HG03175 (cell line): ENCODE measurements at regions not wholly inside any gene's neighbourhood (a gene's known extent, or its start where the extent isn't known, plus 50 kb on each side); places are given as distances from the start of the nearest gene placed in this dataset.

ENCODE experiments used
- ATAC-seq: cut with Tn5 transposase; IDR thresholded peaks from one replicate; pipeline ENCODE4 v1.9.1; 2021; ENCODE audit warnings: mild to moderate bottlenecking, moderate library complexity; ENCODE audit not compliant: unreplicated experiment

DNA sequence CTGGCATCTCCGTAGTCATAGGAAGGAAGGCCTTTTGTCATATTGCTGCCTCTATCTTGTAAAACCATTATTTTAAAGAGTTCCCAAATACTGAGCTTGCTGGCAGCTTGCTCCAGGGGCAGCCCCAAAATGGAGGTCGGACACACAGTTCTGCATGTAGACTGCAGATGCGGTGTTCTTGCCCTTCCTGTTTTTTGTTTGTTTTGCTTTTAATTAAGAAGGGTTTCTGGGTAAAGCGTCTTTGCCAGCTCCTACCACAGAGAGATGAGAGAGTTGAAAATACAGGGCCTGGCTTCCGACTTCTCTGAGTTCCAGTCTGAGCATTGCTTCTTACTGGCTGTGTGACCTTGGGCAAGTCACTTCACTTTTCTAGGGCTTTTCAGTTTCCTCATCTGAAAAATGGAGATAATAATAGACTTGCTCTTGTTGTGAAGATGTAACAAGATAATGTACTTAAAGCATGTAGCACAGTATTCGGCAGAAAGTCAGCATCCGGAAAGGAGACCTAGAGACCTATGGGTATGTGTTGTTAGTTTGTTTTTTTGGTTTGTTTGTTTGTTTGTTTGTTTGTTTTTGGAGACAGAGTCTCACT lies 67.8 kb upstream of the GSE1 start:
- ATAC-seq, result no peak

GRCh38 chr16:85546585-85547447 lies 66.3 kb upstream of the GSE1 start:
- ATAC-seq, result no peak

GRCh38 chr16:85548375-85548774 lies 64.7 kb upstream of the GSE1 start:
- no peak for ATAC-seq

DNA sequence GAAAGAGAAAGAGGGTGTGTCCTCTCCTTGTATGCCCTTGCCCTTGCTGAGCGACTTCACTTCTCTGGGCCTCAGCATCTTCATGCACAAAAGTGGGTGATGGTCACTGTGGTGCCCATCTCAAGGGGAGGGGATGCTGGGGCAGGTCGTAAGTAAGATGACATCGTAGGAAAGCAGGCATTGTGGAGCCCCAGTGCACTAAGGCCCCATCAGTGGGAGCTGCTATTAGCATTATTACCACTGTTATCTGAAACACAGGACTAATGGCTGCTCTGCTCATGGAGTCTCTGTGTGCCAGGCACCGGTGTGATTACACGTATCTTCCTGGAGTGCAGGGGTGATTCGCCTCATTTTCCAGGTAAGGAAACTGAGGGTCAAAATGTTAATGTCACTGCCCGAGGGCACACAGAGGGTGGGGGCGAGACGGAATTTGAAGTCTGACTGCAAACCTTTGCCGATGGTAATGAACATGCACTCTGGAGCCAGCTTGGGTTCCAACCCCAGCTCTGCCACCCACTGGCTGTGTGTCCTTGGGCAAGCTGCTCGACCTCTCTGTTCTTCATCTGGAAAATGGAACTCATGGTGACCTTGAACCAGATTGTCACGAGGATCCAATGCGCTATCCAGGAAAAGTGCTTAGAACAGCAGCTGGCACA lies 63.2 kb upstream of the GSE1 start:
- no peak for ATAC-seq

DNA sequence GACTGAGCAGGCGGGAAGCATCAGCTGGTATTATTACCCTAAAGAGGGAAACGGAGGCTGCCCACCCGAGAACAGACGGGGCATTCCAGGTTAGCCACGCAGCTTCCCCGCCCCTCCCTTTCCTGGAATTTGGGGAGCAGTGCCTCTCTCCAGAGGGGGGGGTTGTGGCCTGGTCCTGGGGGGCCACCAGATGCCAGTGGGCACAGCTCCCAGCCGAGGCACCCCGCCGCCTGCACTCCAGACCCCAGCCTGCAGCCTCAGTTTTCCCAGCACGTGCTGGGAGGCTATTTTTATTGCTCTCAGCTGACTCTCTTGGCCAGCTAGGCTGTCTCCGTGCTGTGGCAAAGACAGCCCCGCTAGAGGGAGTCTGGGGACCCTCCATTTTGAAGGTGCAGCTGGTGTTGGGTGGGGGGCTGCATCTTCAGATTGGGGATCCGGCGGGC lies 62.7 kb upstream of the GSE1 start:
- ATAC-seq, result no peak

GRCh38 chr16:85550953-85551924 lies 61.9 kb upstream of the GSE1 start:
- no peak for ATAC-seq

GRCh38 chr16:85552980-85553435 lies 60.1 kb upstream of the GSE1 start:
- ATAC-seq, result no peak

DNA sequence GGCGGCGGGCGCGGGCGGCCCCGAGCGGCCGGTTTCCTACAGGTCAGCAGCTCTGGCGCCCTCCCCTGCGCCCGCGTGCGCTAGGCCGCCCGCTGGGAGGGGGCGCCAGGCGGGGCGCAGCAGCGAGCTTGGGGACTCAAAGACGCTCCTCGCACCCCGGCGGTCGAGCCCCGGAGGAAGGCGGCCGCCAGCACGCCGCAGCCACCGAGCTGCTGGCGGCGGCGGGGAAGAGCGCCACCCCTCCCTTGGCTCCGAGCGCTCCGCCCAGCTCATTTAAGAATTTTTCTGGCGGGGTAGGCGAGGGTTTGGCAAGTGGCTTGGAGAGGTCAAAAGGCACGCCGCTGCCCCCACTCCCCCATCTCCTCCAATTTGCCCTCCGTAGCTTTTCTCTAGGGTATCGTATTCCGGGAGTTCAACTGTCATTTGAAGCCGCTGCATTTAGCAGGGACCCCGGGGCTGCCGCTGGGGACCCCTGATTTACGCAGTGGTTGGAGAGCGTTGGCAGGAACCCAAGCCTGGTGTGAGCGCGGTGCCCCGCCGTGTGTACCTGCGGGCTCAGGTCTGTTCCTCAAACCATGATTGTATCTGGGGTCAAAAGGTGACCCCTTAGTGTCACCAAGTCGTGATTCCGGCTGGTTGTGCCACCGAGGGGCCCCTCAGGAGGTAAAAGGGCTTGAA lies 59.5 kb upstream of the GSE1 start:
- ATAC-seq, result peak; percentile 37

- ATAC-seq, result peak; percentile 50
Measured at GRCh38 chr16:85554114-85554888, 58.8 kb upstream of the GSE1 start.

DNA sequence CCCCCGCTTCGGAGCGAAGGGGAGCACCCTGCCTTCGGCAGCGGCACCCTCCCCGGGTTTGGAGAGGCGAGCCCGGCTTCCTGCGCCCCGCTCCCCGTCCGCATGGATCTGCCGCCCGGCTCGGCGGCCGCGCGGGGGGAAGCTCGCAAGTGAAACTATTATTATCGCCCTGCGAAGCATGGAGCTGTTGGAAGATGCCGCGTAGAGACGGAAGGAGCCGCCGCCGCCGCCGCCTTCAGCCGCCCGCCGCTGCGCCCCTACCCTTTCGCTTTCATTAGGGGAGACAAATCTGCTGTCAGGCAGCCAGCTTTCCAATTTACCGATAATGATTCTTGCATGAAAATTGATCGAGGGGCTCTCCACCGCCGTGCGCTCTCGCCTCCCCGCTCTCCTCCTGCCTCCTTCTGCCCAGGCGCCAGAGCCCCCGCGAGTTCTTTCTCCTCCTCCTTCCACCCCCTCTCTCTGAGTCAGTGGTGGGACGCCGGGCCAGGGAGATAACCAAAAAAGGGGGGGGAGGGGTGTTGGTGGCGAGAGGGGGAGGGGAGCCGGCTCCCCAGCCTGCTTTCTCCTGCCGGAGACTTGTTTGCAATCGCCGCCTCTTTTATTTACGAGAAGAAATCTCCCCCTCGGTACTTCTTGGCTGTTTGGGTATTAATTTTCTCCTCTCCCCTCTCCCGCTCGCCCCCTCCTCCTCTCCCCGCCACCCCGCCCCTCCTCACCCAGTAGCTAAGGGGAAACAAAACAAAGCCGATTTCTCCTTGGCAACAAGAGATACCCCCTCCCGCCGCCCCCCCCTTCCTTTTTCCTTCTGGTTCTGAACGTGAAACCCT lies 58.0 kb upstream of the GSE1 start:
- ATAC-seq, result no peak

- ATAC-seq, result no peak
Measured at GRCh38 chr16:85555719-85556455, 57.2 kb upstream of the GSE1 start.

DNA sequence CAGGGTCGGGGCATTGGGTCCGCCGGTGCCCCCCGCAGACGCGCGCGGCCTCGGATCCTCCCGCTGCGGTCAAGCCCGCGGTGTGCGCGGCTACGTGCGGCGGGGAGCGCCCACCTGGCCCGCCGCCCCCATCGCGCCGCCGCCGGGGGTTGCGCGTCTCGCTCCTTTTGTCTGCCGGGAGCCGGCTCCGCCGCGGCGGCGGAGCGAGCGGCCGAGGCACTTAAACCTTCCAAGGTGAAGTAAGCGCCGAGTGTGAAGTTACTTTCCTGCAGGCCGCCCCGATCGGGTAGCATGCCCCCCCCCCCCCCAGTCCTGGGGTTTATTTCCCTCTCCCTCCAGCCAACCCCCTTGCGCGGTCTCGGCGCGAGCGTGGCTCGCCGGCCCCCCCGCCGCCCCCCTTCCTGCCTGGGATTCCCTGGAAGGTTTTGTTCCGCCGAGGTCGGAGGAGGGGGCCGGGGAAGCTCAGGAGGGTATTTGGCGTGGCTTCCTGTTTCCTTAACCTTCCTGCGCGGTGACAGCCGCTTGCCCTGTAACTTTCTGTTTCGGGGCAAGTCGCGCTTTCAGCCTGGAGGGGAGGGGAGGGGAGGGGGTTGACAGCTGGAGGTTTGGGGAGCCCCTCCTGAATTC lies 56.6 kb upstream of the GSE1 start:
- peak; percentile 33 for ATAC-seq

DNA sequence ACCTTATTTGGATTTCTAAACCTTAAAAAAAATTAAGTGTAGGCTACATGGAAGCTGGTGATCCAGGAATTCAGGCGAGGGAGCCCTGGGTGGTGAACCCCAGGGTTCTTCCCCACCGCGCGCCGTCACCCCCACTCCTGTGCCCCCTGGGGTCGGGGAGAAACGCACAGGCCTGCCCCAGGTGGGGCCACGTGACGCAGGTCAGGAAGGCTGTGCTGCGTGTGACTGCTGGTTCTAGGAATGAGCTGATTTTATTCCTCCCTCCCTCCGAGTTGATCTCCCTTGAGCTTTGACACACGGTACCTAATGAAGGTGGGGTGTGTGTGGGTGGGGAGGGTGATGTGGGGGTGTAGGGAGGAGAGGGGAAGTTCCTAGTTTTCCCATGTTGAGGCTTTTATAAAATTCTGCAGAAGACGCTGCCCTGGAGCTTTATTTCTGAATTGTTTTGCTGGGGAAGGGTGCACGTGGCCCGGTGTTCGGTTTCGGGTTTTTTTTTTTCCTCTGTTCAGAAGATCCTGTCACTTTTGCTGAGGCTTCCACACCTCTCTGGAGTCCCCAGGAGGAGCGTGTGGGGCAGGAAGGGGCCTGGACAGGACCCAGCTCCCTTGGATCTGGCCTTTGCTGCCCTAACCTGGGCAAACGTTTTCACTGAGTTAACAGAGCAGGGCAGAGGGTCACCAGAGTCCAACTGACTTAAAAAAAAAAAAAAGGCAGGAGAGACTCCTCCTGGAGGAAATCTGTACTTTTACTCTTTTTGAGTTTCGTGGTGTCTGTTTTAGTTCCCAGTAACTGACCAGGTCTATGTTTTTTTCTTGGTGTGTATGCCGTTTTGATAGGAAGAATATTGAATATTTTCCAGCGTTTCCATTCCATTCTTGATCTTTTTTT lies 55.8 kb upstream of the GSE1 start:
- ATAC-seq, result peak; percentile 24

GRCh38 chr16:85557971-85558657 lies 55.0 kb upstream of the GSE1 start:
- no peak for ATAC-seq

DNA sequence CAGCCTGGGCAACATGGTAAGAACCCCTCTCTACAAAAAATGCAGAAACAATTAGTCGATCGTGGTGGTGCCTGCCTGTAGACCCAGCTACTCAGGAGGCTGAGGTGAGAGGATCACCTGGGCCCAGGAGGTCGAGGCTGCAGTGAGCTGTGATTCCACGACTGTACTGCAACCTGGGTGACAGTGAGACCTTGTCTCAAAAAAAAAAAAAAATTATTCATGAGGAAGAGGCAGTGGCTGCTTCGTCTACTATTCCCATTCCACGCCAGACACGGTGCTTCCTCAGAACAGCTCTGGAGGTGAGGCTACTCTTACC lies 52.2 kb upstream of the GSE1 start:
- no peak for ATAC-seq
